HG02678 (cell line): ENCODE measurements at regions not wholly inside any gene's neighbourhood (a gene's known extent, or its start where the extent isn't known, plus 50 kb on each side); places are given as distances from the start of the nearest gene placed in this dataset.
"Not testable (repeated sequence)": the region's sequence is repeated elsewhere in the genome, so short reads cannot be mapped to it uniquely, and the experiment has no call there.

Source experiments
- ATAC-seq: cut with Tn5 transposase; IDR thresholded peaks from one replicate; pipeline ENCODE4 v1.9.1; 2021; ENCODE audit warnings: mild to moderate bottlenecking, moderate library complexity; ENCODE audit not compliant: unreplicated experiment

DNA sequence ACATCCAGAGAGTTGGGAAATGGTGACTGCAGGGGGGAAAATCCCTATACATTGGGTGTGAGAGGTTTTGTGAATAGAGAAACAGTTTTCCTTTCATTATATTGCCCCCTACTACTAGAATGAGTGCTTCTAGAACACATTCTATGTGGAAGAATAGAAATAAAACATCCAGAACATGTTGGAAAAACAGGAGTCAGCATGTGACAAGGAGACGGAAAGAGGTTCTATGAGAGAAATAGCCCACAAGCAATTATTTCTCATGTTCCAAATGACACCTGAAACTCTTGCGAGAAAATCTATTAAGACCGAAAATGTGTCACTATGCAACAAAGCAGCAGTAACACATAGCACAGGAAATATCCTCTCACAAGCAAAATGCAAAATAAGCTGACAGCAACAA lies 202.7 kb upstream of the SPOPL start:
- peak; percentile 78 for ATAC-seq

DNA sequence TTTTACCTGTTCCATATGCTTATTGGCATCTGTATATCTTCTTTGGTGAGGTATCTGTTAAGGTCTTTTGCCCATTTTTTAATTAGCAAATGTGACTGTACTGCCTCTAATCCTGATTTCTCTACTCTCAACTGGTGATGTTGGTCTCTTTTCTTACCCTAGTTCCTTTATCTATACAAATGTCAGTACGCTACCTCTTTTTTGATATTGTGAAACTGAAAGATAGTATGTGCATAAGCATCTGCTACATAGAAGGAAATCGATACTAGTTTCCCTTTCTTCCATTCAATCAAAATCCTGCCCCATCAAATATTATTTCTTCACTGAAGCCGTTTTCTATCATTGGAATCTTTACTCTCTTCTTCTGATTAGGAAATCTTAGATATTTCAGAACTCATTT lies 194.9 kb upstream of the SPOPL start:
- no peak for ATAC-seq

DNA sequence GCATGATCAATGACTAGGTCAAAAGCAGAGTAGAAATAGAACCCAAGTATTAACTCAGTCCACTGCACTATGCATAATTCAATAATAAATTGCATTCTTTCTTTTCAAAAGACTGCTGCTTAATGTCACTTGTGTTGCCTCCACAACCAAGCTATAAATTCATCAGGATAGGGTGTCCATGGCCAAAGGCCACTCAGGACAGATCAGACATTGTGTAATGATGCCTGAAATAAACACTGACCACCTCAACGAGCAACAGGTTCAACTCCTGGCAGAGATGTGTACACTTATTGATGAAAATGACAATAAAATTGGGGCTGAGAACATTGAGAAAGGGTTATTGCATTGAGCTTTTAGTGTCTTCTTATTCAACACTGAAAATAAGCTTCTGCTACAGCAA lies 194.5 kb upstream of the SPOPL start:
- no peak for ATAC-seq

DNA sequence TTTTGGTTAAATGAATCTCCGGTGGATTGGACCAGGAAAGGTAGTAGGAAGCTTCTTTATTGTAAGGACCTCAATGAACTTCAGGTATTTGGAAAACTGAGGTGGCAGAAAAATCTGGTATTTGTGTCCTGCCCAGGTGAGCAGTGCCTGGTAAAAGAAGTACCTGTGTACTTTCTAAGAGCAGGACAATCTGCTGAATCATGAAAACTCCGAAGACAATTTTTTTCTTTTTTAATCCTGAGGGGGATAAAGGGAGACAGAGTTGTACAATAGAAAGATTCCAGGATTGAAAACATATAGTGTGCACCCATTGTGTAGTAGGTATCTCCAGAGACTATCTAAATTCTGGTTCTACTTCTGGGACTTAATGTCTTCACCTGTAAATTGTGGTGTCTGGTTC lies 191.8 kb upstream of the SPOPL start:
- no peak for ATAC-seq

DNA sequence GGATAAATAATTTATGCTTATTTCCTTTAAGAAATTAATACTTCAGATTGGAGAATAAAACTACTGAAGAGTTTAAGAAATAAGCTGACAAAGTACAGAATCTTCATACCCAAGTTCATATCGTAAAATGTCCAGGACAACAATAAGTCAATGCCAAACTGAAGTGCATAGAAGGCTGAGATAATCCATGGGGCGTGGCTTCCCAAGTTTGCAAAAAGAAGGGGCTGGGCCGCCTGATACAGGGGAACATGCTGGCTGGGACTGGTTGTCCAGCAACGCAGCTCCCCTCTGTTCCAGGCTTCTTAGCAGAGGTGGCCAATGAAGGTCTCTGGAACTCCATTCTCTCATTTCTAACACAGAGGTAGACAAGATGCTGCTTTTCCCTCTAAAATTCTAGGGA lies 189.5 kb upstream of the SPOPL start:
- ATAC-seq: no peak

DNA sequence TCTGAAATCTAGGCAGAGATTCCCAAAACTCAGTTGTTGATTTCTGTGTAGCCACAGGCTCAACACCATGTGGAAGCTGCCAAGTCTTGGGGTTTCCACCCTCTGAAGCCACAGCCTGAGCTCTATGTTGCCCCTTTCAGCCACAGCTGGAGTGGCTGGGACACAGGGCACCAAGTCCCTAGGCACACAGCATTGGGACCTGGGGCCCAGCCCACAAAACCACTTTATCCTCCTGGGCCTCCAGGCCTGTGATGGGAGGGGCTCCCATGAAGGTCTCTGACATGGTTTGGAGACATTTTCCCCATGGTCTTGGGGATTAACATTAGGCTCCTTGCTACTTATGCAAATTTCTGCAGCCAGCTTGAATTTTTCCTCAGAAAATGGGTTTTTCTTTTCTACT lies 186.0 kb upstream of the SPOPL start:
- ATAC-seq: not testable (repeated sequence)

DNA sequence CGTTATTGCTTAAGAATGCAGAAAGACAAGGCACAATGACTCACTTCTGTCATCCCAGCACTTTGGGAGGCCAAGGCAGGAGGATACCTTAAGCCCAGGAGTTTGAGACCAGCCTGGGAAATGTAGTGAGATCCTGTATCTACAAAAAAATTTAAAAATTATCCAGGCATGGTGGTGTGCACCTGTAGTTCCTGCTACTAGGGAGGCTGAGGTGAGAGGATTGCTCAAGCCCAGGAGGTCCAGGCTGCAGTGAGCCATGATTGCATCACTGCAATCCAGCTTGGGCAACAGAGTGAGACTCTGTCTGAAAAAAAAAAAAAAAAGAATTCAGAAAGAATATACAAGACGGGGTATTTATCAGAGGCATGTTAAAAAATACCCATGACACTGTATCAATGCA lies 182.0 kb upstream of the SPOPL start:
- ATAC-seq: no peak

DNA sequence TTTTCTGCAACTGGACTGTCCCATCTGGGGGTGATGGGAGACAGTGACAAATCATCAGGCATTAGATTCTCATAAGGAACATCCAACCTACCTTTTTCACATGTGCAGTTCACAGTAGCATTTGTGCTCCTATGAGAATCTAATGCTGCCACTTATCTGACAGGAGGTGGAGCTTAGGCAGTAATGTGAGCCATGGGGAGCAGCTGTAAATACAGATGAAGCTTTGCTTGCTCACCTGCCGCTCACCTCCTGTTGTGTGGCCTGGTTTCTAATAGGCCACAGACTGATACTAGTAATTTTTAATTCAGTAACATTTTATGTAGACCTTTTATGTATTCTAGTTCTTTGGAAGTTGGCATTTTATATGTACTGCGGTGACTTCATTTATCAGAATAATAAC lies 180.1 kb upstream of the SPOPL start:
- ATAC-seq: no peak

DNA sequence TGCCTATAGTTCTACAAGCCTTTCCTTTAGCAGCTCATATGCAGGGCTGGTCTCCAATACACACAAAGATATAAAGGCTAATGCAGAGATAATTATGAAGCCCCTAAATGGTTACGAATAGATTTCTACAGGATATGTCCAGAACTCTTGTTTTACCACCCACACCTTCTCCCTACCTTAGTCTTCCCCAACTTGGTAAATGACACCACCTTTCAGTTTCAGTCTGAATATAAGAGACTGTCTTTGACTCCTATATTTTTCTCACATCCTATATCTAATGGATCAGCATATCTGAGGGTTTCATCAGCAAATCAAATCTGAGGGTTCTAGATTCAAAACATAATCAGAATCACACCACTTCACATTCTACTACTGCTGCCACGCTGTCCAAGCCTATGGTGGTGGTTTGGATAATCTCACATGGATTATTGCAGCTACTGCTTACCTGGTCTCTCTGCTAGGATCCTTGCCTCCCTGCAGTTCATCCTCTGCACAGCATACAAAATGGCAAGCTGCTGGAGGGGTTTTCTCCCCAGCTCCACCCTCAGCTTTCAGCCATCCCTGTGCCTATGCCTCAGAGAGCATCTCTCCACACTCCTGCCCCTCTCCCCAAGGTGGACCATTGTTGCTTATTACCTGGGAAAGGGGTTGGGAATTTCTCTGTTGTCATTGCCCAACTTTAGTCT lies 178.0 kb upstream of the SPOPL start:
- no peak for ATAC-seq

DNA sequence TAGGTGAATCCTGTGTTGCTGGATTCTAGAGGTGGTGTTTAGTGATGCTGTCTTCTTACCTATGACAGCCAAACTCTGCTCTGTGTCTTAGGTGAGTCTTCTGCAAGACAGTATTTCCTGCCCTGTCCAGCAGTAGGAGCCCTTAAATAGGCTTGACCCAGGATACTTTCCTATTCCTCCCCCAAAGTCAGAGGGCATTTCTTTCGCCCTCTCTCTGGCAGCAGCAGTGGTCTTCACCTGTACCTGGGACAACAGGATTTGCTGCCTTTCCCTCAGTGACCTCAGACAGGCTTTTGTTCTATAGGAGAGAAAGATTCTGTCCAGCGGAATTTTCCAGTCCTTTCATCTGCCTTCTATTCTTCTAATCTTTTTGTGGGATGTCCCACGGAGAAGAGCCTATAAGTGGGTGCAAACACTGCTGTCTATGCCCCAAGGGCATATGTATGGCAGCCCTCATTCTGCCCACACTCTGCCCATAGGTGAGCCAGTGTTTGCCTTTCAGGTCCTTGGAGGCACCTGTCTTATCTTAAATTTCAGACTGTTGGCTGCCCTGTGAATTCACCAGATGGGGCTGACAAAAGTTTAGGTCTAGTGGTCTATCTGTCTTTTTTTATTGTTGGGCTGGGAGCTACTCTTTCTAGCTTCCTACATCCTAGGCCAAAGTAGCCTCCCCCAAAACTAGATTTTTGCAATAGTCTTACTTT lies 177.3 kb upstream of the SPOPL start:
- no peak for ATAC-seq

DNA sequence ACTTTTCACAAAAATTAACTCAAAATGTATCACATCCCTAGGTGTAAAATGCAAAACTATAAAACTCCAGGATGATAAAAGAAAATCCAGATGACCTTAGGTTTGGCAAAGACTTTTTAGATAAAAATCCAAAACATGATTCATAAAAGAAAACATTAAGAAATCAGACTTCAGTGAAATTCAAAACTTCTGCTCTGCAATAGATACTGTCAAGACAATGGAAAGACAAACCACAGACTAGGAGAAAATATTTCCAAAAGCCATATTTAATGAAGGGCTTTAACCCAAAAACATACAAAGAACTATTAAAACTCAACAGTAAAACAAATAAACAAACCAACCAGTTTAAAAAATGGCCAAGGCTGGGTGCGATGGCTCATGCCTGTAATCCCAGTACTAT lies 173.6 kb upstream of the SPOPL start:
- no peak for ATAC-seq

DNA sequence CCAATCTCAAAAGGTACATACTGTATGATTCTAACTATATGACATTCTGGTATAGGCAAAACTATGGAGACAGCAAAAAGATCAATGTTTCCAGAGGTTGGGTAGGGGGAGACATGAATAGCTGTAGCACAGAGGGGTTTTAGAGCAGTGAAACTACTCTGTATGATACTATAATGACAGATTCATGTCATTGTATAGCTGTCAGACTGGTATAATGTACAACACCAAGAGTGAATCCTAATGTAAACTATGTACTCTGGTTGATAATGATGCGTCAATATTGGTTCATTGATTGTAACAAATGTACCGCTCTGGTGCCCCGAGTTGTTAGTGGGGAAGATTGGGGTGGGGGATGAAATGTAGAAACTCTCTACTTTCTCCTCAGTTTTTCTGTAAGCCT lies 172.4 kb upstream of the SPOPL start:
- no peak for ATAC-seq

DNA sequence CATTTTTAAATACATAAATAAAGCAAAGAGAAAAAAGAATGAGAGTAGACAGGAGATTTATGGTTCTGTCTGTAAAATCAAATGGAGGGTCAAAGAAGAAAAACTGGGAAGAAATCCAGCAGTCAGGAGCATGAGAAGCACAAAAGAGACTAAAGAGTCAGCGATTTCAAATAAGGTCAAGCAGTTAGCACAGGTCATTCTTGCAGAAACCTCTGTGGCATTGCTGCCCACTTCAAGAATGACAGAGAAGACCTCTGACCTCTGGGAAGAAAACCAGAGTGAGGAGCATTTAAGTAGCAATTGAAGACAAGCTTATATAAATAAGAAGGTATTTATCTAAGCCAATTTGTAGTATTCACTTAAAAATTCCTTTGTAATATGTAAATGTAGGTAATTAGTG lies 172.0 kb upstream of the SPOPL start:
- no peak for ATAC-seq

DNA sequence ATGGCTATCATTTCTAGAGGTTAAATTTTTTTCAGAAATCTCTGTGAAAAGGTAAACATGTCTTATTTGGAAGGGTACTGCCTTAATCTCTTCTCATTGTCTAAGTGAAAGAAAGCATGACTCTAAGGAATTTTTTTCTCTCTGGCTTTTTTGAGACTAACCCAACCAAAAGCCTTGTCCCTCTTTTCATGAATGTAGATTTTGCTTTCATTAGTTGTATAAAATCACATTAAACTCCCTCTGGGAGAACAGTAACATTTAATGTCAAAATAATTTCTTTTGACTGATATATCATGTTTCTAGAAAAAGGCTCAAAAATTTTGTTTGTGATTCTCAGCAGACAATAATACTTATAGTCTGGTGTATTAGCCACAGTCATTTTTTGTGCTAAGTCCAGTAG lies 168.4 kb upstream of the SPOPL start:
- ATAC-seq: no peak

DNA sequence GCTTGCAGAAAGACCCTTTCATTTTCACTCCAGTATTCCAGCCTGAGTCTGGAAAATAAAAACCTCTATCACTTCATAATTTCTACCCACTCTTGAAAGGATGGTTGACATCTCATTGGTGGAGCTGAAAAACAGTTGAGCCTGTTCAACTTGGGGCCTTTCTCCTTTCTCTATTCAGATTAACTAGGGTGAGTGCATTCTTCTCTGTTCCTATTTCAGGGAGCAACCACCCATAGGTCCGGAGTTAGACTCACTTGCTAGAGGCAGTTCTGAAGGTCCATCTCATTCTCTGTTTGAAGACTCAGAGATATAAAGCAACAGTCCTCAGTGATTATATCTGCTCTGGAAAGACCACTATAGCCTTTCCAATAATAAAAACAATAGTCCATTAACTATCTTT lies 167.9 kb upstream of the SPOPL start:
- no peak for ATAC-seq

DNA sequence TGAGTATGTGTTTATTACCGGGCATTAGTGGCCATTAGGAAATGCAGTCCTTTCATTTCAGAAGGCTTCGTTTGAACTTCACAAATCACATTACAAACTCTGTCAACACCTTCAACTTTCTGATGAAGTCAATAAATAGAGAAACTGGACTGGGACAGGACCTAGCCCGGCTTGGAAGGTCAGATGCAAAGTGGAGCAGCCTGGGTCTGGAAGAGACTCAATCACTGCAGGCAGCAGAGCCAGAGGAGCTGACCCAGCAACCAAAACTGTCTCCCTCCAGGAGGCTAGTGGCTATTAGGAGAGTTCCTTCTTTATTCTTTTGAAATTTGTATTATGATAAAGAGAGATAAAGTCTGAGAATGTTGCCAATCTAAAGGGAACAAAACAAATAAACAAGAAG lies 167.2 kb upstream of the SPOPL start:
- ATAC-seq: no peak

DNA sequence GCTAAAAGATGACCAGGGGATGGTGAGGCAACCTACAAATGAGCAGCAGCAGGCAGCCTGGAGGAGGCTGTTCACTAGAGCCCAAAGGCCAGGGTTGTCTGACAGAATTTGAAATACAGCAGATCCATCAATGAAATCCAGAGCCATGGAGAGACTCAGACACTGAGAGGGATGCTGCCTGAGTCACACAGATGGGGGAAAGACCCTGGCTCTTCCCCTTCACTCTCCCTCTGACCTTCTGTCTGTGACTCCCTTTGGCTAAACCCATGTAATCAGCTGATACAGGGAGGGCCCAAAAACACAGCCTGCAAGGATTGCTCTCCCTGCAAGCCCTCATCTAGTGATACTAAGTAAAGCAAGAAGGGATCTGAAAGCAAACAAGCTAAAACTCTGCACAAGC lies 166.5 kb upstream of the SPOPL start:
- ATAC-seq: no peak

DNA sequence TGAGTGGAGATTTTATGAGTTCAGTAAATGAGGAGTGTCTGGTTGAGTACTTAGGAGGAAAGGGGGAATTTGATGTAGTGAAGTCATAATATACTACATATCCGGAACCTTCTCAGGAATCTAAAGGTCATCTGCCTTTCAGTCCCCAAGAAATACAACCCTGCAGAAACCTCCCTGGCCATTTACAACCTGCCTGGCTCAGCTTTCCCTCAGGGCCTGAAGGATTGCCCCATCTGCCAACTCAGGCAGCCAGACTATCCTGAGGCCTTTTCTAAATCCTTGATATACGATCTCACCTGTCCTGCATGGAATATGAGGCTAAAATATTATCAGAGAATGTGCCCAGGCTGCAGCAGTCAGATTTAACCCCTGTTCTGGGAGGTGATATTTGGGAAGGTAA lies 165.4 kb upstream of the SPOPL start:
- ATAC-seq: no peak

DNA sequence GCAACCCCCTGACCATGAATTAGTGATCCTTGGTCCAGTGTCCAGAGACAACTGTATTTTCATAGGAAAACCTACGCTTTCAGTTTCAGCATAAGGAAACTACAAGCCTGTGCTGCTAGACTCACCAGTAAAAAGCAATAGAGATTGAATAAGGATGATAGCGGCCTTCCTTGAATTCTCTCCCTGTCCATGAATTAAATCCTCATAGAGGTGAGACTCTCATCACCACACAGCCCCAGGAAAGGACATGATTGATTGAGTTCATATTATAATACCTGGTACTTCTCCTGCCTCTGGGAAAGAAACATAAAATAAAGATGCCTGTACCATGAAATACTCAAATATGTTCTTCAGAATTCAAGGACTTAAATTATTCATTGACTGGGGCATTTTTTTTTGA lies 146.3 kb upstream of the SPOPL start:
- ATAC-seq: no peak

DNA sequence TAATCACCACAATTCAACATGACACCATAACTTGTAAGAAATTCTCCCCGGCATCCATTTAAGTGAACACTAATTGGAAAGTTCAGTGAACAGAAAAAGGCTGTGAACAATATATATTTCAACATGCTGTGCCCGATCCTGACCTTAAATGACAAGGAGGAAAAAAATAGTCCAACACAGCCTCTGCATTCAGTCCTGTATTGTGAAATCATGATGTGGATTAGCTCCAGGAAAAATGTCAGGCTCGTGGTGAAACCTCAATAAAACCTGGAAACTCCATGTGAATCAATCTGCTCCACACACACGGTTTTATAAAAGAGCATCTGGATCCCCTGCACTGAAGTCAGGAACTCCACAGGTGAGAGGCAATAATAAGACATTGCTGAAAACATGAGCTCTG lies 145.4 kb upstream of the SPOPL start:
- no peak for ATAC-seq

DNA sequence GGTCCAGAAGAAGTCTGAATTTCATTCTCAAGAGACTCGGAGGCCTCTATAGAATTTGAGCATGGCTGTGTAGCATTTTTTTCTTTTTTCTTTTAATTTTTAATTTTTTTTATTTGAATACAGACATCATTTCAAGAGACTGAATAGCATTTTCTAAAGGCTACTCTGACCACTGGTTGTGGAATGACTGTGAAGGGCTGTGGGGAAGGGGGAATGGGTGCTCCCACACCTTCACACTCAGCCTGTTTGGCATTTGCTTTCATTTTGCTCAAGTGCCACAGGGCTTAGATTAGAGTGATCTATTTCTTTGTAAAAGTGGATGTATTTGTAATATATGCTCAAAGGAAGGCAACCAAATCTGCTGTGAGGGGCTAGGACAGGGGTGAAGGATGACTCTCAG lies 142.0 kb upstream of the SPOPL start:
- peak; percentile 82 for ATAC-seq

DNA sequence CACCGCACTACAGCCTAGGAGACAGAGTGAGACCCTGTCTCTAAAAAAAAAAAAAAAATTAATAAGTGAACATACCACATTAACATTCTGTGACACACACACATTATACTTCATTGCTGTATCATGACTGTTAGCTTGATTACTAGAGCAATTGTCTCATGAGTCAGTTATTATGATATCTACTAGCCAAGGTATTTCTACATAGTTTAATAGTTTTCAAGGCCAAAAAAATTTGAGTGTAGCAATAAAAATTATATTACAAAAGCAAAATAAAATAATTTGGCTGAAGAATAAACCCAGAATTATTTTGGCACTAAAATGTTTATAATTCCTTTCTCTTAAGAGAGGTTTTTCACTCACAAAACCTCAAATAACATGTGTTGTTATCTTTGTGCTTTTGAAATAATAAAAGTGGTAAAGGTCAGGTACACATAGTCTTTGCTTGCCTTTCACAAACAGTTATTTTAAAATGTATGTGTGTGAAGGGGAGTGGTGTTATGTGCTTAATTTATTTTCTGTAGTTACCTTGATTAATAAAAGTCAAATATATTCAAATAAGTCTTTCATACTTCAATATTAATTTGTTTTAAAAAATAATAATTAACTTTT lies 136.9 kb upstream of the SPOPL start:
- ATAC-seq: no peak

DNA sequence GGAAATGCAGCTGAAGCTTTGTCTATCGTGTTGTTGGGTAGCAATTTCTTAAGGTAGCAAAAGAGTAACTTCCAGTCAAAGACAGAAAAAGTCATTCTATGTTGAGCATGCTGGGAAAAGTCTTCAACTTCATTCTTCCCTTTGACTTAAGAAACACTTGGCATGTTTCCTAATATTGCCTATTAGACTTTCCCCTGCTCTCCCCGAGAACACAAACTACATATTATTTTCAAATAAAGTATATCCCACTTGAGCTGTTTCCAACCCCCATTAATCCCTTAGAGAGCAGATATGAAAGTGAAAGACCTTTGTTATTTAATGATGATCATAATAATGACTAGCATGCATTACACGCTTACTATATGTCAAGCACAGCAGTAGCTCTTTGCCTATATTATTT lies 136.0 kb upstream of the SPOPL start:
- ATAC-seq: no peak
